Heart left ventricle (tissue), 13 donors: ENCODE measurements at regions not wholly inside any gene's neighbourhood (a gene's known extent, or its start where the extent isn't known, plus 50 kb on each side); places are given as distances from the start of the nearest gene placed in this dataset.

Experiments
- POLR2A ChIP-seq, 2 donors: fragments of 450-650 bp; IDR thresholded peaks; one replicate each; pipeline ENCODE4 v1.6.1; 2017; ENCODE audit warnings: antibody characterized with exemption in 2 of 2, mild to moderate bottlenecking in 2 of 2, moderate library complexity in 2 of 2
- TF ChIP-seq, protein P1 (sequence below), 12 donors: fragments of 200-600 bp; sonication (generic) in 4 of 12; IDR thresholded peaks; one replicate each; pipeline versions ENCODE4 v1.5.0 to v1.8.0; 2018 to 2022; ENCODE audit warnings: antibody characterized with exemption in 12 of 12, mild to moderate bottlenecking in 5 of 12
- donor health status: ischemic (EF 13 %, LVEDD 7.1; RV severe dilation, severe dysfunction).
- donor health status: DM: no; HTN: yes; CAD: no.
- donor health status: DM: no; HTN: no; CAD: no.
- donor health status: ischemic (EF 25% LVEDD 6.9; RV normal size, moderate dysfunction).
- donor health status: ischemic (EF 25% LVEDD 5.7; RV mildly dilated, moderate dysfunction).
- donor health status: ischemic (EF 35%, LVEDD 5.7; RV mildly dilated, moderate dysfunction).
- donor health status: nonischemic (EF 11% LVEDD 7.7; RV severe dilation, severe dysfunction).
- donor health status: DM: yes; HTN: yes; CAD: no.
- donor health status: PGD.
- donor health status: ischemic (EF 29% LVEDD 5.4; RV normal size, mild dysfunction).
- donor health status: nonischemic (EF 23%, LVEDD 6.1; RV moderate dilation, normal function).

DNA sequence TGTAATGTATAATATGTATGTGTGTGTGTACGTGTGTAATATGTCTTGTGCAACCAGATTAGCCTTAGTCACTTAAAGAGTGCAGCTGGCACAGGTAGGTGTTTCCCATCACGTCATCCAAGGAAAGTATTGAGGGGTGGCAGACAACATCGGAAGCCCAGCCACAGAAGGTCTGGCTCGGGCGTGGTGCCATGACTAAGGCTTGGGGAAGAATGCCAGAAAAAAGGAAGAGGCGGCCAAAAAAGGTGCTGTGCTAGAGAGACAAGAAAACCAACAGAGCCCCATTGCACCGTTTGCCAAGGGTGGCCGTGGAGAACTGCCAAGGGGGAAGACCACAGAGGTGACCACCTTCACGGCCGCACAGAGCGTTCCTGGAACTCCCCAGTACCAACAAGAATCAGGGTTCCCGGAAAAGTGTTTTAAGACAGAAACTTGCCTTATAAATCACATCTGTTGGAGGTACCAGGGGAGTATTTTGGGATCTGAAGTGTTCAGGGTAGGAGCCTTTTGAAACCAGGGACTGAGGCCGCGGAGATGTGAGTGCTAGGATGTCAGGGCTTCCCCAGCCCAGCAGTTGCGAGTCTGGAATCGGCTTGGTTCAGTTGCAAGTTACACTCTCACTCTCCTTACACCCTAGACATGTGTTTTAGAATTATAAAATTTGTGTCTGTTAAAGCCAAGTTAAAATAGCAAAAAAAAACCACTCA, 131.2 kb upstream of the DYRK2 start:
- no peak for TF ChIP-seq POLR2A (IDR thresholded peaks at IDR 0.05)
- TF ChIP-seq, protein P1, sequence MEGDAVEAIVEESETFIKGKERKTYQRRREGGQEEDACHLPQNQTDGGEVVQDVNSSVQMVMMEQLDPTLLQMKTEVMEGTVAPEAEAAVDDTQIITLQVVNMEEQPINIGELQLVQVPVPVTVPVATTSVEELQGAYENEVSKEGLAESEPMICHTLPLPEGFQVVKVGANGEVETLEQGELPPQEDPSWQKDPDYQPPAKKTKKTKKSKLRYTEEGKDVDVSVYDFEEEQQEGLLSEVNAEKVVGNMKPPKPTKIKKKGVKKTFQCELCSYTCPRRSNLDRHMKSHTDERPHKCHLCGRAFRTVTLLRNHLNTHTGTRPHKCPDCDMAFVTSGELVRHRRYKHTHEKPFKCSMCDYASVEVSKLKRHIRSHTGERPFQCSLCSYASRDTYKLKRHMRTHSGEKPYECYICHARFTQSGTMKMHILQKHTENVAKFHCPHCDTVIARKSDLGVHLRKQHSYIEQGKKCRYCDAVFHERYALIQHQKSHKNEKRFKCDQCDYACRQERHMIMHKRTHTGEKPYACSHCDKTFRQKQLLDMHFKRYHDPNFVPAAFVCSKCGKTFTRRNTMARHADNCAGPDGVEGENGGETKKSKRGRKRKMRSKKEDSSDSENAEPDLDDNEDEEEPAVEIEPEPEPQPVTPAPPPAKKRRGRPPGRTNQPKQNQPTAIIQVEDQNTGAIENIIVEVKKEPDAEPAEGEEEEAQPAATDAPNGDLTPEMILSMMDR (IDR thresholded peaks at IDR 0.05) = no peak
